ENCODE measurements at regions not wholly inside any gene's neighbourhood (a gene's known extent, or its start where the extent isn't known, plus 50 kb on each side); places are given as distances from the start of the nearest gene placed in this dataset.

- POLR2A ChIA-PET, result no interaction called here
These were observed 288.7 kb downstream of the FOXO1 start for GRCh38 chr13:40377783-40378182.

DNA sequence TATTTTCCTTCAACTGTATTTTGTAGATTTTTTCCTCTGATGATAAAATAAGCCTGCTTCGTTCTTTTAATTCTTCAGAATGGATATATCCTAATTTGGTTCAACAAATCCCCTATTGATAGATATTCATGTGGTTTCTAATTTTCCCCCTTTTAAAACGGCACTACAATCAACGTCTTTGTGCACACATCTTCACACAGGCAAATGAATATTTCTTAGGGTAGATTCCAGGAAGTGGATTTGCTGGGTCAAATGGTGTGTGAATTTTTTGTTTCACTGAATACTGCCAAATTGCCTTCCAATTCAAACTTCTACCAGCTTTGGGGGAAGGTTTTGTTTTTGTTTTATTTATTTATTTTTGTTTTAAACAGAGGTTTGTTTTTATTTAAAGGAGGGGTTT is 287.2 kb downstream of the FOXO1 start:
- POLR2A ChIA-PET, result no interaction called here
- CTCF ChIA-PET, result interaction anchor here (1.0 kb wide), 1 partner anchor 178 kb away, joined by 3 read pairs; no protein-coding TSS in a partner anchor

More at GRCh38 chr13:40377783-40378182, 288.7 kb downstream of the FOXO1 start:
- CTCF ChIA-PET, result no interaction called here

DNA sequence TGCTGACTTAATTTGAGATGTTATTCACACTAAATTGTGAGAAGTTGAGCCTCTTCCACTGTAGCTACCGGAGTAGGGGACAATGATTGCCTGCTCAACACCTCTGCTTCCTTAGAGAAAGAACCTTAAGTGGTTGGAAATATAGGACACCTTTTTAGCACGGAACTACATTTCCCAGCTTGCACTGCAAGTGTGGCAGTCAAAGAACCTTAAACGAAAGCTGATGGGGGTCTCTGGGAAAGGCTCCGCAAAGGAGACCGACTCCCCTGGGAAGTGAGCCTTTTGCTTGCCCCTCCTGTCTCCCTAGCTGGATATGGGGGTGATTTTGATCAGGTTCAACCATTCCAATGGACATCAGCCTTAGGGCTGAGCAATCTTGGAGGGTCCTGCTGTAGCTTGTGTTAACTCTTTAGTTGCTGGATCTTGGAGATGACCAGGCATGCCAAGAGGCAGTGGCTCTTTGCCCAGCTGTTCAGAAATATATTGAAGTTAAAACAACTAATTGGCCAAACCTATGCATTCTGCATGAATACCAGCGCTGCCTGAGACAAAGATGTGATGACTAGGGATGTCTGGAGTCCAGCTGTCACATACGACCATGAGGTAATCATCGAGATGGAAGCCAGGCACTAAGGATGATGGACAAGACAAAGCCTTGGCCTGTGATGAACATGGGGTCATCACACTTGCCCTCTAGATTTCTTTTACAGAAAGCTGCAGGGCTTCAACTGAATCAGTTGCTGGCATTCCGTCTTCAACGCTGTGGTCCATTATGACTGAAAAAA is 286.5 kb downstream of the FOXO1 start:
- ChIA-PET CTCF (interaction anchor here (1.0 to 1.2 kb wide), 2 partner anchors 10 to 177 kb away, joined by 3 read pairs; no protein-coding TSS in a partner anchor), POLR2A (no interaction called here)

- ChIA-PET CTCF (interaction anchor here (0.7 kb wide), 1 partner anchor 9 kb away, joined by 5 read pairs; no protein-coding TSS in a partner anchor), POLR2A (no interaction called here)
These were observed 284.3 kb downstream of the FOXO1 start for GRCh38 chr13:40381935-40382764.

GRCh38 chr13:40383132-40383531 is 283.3 kb downstream of the FOXO1 start:
- ChIA-PET POLR2A (no interaction called here), CTCF (interaction anchor here (0.7 kb wide), 1 partner anchor 10 kb away, joined by 5 read pairs; no protein-coding TSS in a partner anchor)

- POLR2A ChIA-PET, result interaction anchor here (0.6 kb wide), 1 partner anchor 194 kb away, joined by 3 read pairs; no protein-coding TSS in a partner anchor
- CTCF ChIA-PET, result no interaction called here
These were observed 282.6 kb downstream of the FOXO1 start for GRCh38 chr13:40383885-40384284.

DNA sequence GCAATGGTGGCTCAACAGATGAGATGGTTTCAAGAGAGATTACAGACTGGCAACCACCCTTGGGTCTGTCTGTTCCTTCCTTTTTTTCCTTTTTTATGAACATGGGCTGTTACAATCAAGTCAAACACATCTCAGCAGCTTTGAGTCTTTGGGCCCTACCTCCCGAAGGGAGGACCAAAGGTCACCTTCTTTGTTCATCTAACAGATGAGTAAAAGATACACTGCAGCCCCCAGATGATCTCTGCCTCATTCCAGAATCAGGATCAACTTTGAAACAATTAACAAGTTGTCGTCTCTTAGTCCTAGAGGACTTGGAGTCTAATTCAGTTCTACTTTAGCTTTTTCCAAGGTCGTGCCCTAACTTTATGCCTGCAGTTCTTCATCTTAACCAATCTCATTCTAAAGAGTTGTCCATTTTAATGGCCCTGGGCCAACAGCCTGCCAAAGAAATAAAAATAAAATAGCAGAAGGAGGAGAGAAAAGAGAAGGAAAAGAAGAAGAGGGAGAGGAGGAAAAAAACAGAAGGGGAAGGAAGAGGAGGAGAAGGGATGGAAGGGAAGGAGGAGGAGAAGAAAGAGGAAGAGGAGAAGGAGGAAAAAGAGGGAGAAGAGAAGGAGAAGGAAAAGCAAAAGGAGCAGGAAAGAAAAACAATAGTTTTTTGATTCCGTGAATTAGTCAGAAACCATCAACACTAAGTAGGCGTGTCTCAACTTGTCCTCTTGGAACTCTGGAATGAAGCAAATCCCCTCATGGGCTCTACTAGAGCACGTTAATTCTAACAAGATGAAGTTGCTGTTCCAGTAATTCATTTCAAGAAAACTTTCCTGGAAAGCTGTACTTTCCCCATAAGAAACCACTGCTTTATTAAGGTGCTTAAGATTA is 281.2 kb downstream of the FOXO1 start:
- POLR2A ChIA-PET, result no interaction called here
- CTCF ChIA-PET, result no interaction called here

DNA sequence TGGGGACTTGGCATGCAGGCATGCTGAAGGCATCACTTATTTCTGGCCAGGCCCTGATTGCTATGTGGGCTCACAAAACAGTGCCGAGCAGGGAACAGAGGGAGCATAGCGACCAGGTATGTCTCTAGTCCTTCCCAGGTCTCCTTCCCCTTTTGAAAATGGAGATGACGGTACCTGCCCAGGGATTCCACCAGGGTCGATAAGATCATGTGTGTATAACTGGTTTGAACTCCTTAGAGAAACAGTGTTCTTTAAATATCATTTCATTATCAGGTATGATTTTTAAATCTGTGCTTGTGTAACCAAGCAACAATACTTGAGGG is 280.6 kb downstream of the FOXO1 start:
- POLR2A ChIA-PET, result no interaction called here
- CTCF ChIA-PET, result no interaction called here

DNA sequence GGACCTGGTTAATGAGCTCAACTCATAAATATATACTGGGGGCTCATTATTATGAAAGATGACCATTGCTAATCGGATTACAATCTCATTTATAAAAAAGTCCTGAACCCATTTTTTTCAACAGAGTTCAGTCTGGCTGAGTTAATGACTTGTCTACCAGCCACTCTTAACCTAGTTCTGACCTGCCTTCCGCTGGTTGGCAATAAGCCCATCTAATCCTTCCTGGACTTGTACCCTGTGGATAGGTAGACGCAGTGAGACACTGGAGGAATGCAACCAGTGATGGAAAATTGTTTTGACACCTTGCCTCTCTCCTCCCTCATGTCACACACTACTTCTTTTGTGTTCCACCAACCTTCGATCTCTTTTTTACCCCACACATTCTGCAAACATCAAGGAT is 279.9 kb downstream of the FOXO1 start:
- ChIA-PET POLR2A (no interaction called here), CTCF (no interaction called here)

DNA sequence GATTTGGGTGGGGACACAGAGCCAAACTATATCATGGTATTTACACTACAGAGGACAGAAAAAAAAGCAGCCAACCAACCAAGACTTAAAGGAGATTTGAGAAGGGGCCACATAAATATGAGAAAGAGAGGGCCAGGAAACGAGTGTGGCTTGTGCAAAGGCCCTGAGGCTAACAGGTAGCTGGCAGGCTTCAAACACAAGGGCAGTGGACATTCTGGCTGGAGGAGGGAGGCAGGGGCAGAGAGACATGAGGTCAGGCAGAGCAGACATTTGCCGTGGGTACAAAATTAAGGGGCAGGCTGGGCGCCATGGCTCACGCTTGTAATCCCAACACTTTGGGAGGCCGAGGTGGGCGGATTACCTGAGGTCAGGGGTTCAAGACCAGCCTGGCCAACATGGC is 278.7 kb downstream of the FOXO1 start:
- CTCF ChIA-PET, result interaction anchor here (0.6 kb wide), 1 partner anchor 359 kb away, joined by 3 read pairs; no protein-coding TSS in a partner anchor
- POLR2A ChIA-PET, result no interaction called here

DNA sequence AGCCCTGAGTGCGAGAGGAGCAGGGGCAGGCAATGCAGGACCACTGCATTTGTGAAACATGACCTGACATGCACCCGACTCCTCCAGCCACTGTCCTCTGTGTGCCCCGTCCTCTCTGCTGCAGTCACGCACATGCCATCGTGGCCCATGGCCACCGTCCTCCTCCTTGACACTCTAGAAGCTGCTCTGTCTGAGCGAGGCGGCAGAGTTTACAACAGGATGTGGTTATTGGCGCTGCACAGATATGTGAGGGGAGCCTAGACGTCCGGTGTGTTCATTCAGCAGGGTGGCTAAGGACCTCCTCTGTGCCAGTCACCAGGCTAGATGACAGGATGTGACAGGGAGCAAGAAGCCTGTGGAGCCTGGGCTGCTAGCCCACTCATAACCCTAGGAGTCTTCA is 277.8 kb downstream of the FOXO1 start:
- ChIA-PET POLR2A (interaction anchor here (0.6 to 1.3 kb wide), 2 partner anchors 23 to 287 kb away, joined by 3 to 4 read pairs; no protein-coding TSS in a partner anchor), CTCF (interaction anchor here (0.6 to 1.8 kb wide), 2 partner anchors 320 to 360 kb away, joined by 3 to 5 read pairs; no protein-coding TSS in a partner anchor)

GRCh38 chr13:40389081-40389641 is 277.3 kb downstream of the FOXO1 start:
- POLR2A ChIA-PET, result interaction anchor here (0.6 to 1.3 kb wide), 2 partner anchors 22 to 287 kb away, joined by 3 to 4 read pairs; no protein-coding TSS in a partner anchor
- CTCF ChIA-PET, result interaction anchor here (0.7 to 1.8 kb wide), 2 partner anchors 8 to 320 kb away, joined by 3 to 5 read pairs; no protein-coding TSS in a partner anchor

DNA sequence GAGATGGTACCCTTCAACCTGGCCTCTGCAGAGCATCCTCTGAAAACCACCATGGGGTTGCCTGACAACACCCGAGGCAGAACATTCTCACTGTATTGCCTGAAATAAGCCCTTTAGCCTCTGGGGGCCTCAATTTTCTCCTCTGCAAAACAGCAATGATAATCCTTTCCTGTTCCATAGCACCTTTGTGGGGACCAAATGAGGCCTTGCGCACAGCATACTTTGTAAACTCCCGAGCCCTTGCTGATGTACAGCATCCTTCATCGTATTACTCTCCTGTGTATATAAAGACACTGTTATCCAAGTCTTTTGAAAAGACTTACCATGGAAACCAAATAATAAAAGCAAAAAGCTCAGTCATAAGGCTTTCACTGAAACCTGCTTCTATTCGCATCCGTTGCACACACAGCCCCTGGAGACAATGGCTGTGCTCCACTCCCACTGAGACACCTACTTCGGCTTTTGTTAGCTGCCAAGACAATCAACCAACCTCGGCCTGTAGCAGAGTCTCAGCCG is 276.0 kb downstream of the FOXO1 start:
- POLR2A ChIA-PET, result no interaction called here

DNA sequence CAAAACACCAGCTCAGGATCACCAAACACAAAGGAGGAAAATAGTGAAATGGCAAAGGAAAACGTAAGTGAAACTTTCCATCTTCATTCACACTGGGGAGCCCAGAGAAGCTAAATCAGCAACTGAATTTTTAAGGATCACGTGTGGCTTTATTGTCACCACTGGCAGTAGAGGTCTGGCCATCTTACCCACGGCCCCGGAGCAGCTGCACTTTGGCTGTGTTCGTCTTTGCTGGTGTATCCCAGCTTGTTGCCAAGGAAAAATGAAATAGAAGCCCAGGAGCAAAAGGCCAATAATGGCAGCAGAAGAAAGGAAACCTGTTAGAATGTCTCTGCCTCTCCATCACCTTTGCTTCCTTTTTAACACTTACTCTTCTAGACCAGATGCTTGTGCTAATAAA is 274.7 kb downstream of the FOXO1 start:
- POLR2A ChIA-PET, result no interaction called here
- CTCF ChIA-PET, result no interaction called here

More for the DNA sequence above, 276.0 kb downstream of the FOXO1 start:
- CTCF ChIA-PET, result no interaction called here

DNA sequence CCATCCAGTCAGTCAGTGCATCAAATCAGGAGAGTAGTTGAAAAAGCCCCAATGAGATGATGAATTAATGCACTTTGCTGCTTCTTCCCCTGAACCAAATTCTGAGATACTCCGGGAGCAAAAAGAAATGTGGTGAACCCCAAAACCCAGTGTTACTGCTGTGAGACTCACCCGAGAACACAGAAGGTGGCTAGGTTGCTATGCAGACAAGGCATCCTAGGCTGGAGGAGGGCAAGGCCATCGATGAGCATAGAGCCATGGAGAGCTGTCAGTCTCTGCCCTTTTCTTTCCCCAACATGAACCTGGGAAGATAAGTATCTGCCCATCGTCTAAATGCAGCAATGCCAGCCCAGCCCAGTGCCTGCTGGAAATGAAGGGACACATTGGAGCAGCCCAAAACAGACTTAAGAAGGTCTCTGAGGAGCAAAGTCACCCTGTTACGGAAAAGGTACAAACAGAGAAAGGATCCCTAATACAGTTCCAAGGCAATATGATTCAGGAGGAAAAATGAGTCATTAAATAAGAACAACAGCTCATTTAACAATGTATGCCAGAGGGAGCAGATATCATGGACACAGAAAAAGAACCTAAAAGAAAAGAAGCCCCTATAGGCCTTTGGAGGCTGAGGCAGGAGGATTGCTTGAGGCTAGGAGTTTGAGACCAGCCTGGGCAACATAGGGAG is 272.0 kb downstream of the FOXO1 start:
- CTCF ChIA-PET, result no interaction called here
- POLR2A ChIA-PET, result no interaction called here

DNA sequence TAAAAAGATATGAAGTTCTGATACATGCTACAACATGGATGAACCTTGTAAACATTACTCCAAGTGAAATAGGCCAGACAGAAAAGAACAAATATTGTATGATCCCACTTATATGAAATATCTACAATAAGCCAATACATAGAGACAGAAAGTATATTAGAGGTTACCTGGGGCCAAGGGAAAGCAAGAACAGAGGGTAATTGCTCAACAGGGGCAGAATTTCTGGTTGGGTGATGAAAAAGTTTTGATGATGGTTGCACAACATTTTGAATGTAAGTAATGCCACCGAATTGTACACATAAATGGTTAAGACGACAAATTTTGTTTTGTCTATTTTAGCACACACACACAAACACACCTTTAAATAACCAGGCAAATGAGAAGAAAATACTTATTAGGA is 268.4 kb downstream of the FOXO1 start:
- POLR2A ChIA-PET, result no interaction called here
- CTCF ChIA-PET, result no interaction called here

- POLR2A ChIA-PET, result no interaction called here
- CTCF ChIA-PET, result no interaction called here
These were observed 266.7 kb downstream of the FOXO1 start for GRCh38 chr13:40399756-40400155.

DNA sequence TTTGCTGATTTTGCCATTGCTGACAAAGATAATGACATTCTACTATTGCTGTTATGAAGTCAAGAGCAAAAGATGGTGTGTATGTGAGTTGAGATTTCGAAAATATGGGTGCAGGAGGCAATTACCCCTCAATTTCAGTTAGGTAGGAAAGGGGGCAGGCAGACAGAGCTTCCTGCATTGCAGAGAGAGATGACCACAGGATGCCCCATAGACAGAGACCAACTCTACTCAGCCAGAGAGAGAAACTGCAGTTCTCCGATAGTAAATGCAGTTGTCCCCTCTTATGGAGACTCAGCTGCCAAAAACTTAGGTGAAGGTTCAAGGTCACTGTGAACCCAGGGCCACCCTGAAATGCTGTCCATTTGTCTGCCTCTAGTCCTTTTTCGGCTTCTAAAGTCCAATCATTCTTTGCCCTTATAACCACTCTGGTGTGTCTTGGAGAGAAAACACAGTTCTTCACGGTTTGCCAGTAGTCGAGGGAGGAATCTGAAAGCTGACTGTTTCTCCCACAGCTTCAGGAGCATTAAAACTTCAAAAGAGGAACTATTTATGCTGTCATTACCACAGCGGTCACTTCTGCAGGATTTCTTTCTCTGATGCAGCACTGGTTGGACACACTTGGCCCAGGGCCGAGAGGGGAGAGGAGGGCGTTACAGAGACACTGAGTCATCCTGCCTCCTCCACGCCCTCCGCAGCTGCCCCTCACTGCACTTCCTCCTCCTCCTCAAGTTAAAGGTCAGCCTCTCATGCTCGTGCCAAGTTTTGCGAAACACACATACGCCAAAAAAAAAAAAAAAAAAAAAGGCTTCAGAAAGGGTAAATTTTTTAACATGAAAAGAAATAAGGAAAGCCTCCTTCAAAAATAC is 264.3 kb downstream of the FOXO1 start:
- POLR2A ChIA-PET, result no interaction called here
- CTCF ChIA-PET, result no interaction called here
